Uterus (tissue), 2 donors: ENCODE measurements at regions not wholly inside any gene's neighbourhood (a gene's known extent, or its start where the extent isn't known, plus 50 kb on each side); places are given as distances from the start of the nearest gene placed in this dataset.

Experiments used
- POLR2A ChIP-seq, 2 donors: fragments of 450-650 bp; IDR thresholded peaks; one replicate each; pipeline ENCODE4 v1.6.1; 2016; ENCODE audit warnings: antibody characterized with exemption in 2 of 2, mild to moderate bottlenecking in 1 of 2, moderate library complexity in 1 of 2
- TF ChIP-seq, protein P1 (sequence below), 4 experiments: fragments of 200-600 bp in 2 of 4; fragments of 450-650 bp in 2 of 4; sonication (generic) in 2 of 4; IDR thresholded peaks; one replicate each; pipeline ENCODE4 v1.5.1; 2016 to 2019; ENCODE audit warnings: antibody characterized with exemption in 4 of 4, mild to moderate bottlenecking in 2 of 4, moderate library complexity in 1 of 4

DNA sequence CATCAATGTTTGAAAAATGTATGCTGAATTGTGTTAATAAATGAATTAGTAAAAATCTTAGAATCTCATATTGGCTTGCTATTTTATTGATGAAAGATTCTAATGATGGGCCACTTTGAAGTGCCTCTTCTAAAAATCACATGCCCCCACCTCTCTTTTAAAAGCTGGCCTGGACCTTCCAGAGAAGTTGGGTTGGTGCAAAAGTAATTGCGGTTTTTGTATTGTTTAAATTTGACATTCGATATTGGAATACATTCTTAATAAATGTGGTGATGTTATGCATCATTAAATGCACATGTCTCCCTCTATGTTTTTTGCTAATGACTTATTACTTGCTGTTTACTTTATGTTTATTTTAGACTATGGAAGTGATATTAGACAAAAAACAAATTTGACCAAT, 314.6 kb upstream of the C16orf82 start:
- TF ChIP-seq, protein P1, sequence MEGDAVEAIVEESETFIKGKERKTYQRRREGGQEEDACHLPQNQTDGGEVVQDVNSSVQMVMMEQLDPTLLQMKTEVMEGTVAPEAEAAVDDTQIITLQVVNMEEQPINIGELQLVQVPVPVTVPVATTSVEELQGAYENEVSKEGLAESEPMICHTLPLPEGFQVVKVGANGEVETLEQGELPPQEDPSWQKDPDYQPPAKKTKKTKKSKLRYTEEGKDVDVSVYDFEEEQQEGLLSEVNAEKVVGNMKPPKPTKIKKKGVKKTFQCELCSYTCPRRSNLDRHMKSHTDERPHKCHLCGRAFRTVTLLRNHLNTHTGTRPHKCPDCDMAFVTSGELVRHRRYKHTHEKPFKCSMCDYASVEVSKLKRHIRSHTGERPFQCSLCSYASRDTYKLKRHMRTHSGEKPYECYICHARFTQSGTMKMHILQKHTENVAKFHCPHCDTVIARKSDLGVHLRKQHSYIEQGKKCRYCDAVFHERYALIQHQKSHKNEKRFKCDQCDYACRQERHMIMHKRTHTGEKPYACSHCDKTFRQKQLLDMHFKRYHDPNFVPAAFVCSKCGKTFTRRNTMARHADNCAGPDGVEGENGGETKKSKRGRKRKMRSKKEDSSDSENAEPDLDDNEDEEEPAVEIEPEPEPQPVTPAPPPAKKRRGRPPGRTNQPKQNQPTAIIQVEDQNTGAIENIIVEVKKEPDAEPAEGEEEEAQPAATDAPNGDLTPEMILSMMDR (IDR thresholded peaks at IDR 0.05) = no peak
- TF ChIP-seq POLR2A (IDR thresholded peaks at IDR 0.05) = no peak
